Bronchial epithelial cell (primary cell): ENCODE measurements at regions not wholly inside any gene's neighbourhood (a gene's known extent, or its start where the extent isn't known, plus 50 kb on each side); places are given as distances from the start of the nearest gene placed in this dataset.
"Not testable (repeated sequence)": the region's sequence is repeated elsewhere in the genome, so short reads cannot be mapped to it uniquely, and the experiment has no call there.

Experiments
- DNase-seq: peaks from one replicate; pipeline ENCODE4 v3.0.0-alpha.2; 2010; ENCODE audit warnings: low read depth
- FAIRE-seq: peaks from 2 replicates; lab custom pipeline; 2011; peaks lifted over from hg19 to GRCh38; lab: Jason Lieb, UNC
- H3K27me3 ChIP-seq: 2 replicates; pipeline ENCODE4 v1.5.1; 2011; ENCODE audit warnings: low read length; ENCODE audit not compliant: control insufficient read depth, insufficient read depth
- H3K36me3 ChIP-seq: 2 replicates; pipeline ENCODE4 v1.5.1; 2011; ENCODE audit warnings: low read length; ENCODE audit not compliant: control insufficient read depth, insufficient read depth
- H3K4me3 ChIP-seq: 2 replicates; pipeline ENCODE4 v1.5.1; 2011; ENCODE audit warnings: mild to moderate bottlenecking, low read depth, low read length, control low read depth
- CTCF ChIP-seq: IDR thresholded peaks from 2 replicates; pipeline ENCODE4 v1.5.1; 2011; ENCODE audit warnings: mild to moderate bottlenecking, moderate library complexity, low read length, control low read depth, inconsistent platforms; ENCODE audit not compliant: insufficient read depth, severe bottlenecking

- TF ChIP-seq CTCF: no peak
- DNase-seq (no peak), FAIRE-seq (no peak)
- Histone ChIP-seq H3K36me3 (no peaks in the 10 kb centered on the region), H3K4me3 (no peak overlapping the region), H3K27me3 (no peaks in the 10 kb centered on the region)
Measured at GRCh38 chr7:112933598-112933997, 143.4 kb upstream of the TMEM168 start.

GRCh38 chr7:112930787-112931186 is 140.6 kb upstream of the TMEM168 start:
- FAIRE-seq (peak; percentile 68), DNase-seq (peak; percentile 34)
- Histone ChIP-seq H3K36me3 (no peaks in the 10 kb centered on the region), H3K4me3 (no peak overlapping the region), H3K27me3 (no peaks in the 10 kb centered on the region)
- no peak for TF ChIP-seq CTCF

GRCh38 chr7:112929421-112929820 is 139.2 kb upstream of the TMEM168 start:
- TF ChIP-seq CTCF: no peak
- FAIRE-seq (no peak), DNase-seq (no peak)
- no peaks in the 10 kb centered on the region for H3K36me3 ChIP-seq
- H3K27me3 ChIP-seq: no peaks in the 10 kb centered on the region
- no peak overlapping the region for H3K4me3 ChIP-seq

- TF ChIP-seq CTCF: no peak
- FAIRE-seq (no peak), DNase-seq (no peak)
- H3K4me3 ChIP-seq: no peak overlapping the region
- H3K36me3 ChIP-seq: no peaks in the 10 kb centered on the region
- H3K27me3 ChIP-seq: no peaks in the 10 kb centered on the region
Measured at GRCh38 chr7:112926018-112926417, 135.8 kb upstream of the TMEM168 start.

- not testable (repeated sequence) for H3K36me3 ChIP-seq, FAIRE-seq, DNase-seq, H3K4me3 ChIP-seq, H3K27me3 ChIP-seq
Measured at GRCh38 chr7:112922546-112922945, 132.4 kb upstream of the TMEM168 start.

- not testable (repeated sequence) for H3K4me3 ChIP-seq, FAIRE-seq, DNase-seq, H3K27me3 ChIP-seq, H3K36me3 ChIP-seq
Measured at GRCh38 chr7:112916431-112916830, 126.2 kb upstream of the TMEM168 start.

GRCh38 chr7:112908086-112908485 is 117.9 kb upstream of the TMEM168 start:
- FAIRE-seq: no peak
- no peak for TF ChIP-seq CTCF
- Histone ChIP-seq H3K4me3 (no peak overlapping the region), H3K36me3 (no peaks in the 10 kb centered on the region), H3K27me3 (no peaks in the 10 kb centered on the region)
- no peak for DNase-seq
